ENCODE measurements at regions not wholly inside any gene's neighbourhood (a gene's known extent, or its start where the extent isn't known, plus 50 kb on each side); places are given as distances from the start of the nearest gene placed in this dataset.
A peak's percentile ranks its signal among the peaks of the same experiment; 100 is the strongest.
"Not testable (repeated sequence)": the region's sequence is repeated elsewhere in the genome, so short reads cannot be mapped to it uniquely, and the experiment has no call there.

DNA sequence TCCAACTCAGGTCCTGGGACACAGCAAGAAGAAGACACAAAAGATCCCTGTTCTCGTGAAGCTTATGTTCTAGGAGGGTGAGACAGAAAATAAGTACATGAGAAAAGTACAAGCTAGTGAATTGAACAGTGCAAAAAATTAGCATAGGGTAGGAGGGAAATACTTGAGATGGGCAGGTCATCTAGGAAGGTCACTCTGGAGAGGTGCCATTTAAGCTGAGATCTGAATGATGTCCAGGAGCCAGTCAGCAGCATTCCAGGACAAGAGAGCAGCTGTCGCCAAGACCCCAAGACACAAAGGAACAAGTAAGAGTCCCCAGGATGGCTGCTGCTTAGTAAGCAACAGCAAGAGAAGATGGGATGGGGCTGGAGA, 379.4 kb downstream of the ANAPC1 start:
- not testable (repeated sequence) for DNase-seq

GRCh38 chr2:111505267-111505666, 378.7 kb downstream of the ANAPC1 start:
- DNase-seq: not testable (repeated sequence)

- not testable (repeated sequence) for DNase-seq
Observed at GRCh38 chr2:111506936-111507335, 377.1 kb downstream of the ANAPC1 start.

- not testable (repeated sequence) for DNase-seq
Observed at GRCh38 chr2:111509225-111509869, 374.6 kb downstream of the ANAPC1 start.

GRCh38 chr2:111510384-111510783, 373.6 kb downstream of the ANAPC1 start:
- DNase-seq: not testable (repeated sequence)

GRCh38 chr2:111511062-111511461, 372.9 kb downstream of the ANAPC1 start:
- not testable (repeated sequence) for DNase-seq

DNA sequence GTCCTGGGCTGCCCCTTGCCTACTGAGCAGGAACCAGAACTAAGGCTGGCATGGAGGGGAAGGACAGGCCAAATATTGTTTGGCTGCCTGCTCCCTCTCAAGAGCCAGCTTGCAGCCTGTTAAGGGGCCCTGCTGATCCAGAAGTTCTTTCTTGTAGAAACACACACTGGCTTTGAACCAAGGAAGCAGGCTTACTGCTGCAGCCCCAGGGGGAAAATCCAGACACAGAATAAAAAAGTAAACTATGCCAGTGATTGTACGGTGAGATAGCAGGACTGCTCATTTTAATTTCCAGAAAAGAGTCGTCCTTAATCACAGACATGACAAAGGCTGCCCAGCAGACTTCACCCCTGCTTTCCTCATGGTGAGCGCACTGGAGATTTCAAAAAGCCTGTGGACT, 371.6 kb downstream of the ANAPC1 start:
- DNase-seq: not testable (repeated sequence)

GRCh38 chr2:111514138-111514537, 369.9 kb downstream of the ANAPC1 start:
- DNase-seq: not testable (repeated sequence)

DNA sequence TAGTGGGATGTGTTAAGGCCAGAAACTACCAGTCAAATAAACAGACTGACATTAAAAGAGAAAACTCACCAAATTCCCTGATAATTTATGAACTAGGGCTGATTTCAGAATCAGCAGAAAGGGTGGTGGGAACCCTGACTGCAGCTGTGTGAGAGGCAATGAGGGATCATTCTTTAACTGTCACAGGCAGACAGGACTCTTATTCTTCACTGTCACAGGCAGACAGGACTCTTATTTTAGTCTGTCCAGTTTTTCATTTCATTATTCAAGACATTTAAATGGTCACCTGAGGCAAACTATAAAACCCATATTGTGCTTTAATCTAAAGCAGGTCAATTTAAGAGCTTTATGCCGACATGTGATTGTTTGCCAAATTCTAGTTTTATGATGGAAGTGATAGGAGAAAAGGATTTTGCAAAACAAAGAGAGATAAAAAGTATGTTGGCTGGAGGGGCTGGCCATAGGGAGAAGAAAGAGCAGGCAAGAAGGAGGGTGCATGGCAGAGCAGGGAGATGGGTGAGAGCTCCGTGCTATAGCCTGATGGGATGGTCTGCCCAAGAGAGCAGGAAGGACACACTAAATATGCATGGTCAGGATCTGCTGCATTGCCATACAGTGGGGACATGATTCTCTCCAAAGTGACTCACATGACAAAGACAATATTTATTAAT, 366.8 kb downstream of the ANAPC1 start:
- DNase-seq: not testable (repeated sequence)

DNA sequence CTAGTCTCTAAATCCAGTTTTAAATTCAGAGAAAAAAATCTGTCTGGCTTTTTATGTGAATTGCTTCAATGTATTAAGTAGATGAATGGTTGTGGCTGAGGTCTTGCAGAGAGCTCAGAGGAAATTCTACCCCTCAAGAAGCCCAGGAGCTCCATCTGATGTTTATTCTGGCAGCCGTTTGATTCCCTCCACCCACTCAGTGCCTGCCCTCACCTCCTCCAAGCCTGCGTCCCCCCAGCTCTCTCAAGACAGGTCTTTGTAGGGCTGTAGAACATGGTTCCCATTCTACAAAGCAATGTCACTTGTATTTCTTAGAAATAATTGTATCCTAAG, 366.3 kb downstream of the ANAPC1 start:
- DNase-seq: not testable (repeated sequence)

DNA sequence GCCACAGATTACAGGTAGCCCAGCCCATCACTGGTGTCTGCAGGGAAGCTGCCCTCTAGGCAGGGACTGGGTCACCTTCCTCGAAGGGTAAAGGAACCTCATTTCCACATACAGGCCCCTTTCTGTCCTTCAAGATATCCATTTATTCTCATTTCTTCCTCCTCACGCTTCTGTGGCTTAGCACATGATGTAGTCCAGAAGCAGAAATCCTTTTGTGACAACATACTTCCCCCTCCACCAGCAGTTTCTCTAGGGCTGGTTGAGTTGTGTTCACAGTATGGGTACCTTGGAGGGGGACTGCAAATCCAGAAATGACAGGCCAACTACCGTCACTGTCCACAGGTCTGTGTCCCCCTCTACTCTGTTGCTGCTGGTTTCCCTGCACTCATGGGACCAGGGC, 364.9 kb downstream of the ANAPC1 start:
- no peak for DNase-seq

GRCh38 chr2:111522231-111522768, 361.7 kb downstream of the ANAPC1 start:
- DNase-seq: no peak

- peak; percentile 38 for DNase-seq
Observed at GRCh38 chr2:111523009-111523408, 361.0 kb downstream of the ANAPC1 start.

- not testable (repeated sequence) for DNase-seq
Observed at GRCh38 chr2:111525026-111525425, 359.0 kb downstream of the ANAPC1 start.

GRCh38 chr2:111526041-111526639, 357.9 kb downstream of the ANAPC1 start:
- not testable (repeated sequence) for DNase-seq

DNA sequence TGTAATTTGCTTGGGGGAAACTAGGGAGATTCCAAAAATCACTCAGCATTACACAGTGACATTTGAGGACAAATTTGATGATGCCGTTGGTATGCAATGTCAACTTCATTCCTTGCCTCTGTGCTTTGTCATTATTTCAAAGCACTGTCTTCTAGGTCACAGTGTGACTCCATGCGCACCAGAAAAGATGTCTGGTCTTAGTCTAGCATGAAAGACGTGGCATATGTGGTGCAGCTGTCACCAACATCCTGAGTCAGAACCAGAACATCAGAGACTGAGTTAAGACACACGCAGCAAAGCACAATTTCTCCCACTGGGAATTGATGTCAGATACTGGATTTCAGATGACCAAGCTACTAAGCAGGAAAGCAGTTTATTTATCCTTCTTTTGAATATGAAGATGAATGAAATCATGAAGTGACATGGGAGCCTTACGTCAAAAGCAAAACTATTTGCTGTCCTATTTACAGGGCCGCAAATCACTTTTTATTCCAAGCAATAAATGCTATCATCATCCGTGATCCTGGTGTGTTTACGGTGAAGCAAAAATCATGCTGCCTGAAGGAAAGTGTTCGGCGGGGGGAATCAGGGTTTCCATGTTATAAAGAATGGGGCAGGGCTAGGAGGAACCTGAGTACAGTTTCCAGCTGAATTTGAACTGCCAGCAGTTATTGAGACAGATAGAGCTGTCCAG, 356.1 kb downstream of the ANAPC1 start:
- DNase-seq: not testable (repeated sequence)

GRCh38 chr2:111529022-111529421, 355.0 kb downstream of the ANAPC1 start:
- not testable (repeated sequence) for DNase-seq

DNA sequence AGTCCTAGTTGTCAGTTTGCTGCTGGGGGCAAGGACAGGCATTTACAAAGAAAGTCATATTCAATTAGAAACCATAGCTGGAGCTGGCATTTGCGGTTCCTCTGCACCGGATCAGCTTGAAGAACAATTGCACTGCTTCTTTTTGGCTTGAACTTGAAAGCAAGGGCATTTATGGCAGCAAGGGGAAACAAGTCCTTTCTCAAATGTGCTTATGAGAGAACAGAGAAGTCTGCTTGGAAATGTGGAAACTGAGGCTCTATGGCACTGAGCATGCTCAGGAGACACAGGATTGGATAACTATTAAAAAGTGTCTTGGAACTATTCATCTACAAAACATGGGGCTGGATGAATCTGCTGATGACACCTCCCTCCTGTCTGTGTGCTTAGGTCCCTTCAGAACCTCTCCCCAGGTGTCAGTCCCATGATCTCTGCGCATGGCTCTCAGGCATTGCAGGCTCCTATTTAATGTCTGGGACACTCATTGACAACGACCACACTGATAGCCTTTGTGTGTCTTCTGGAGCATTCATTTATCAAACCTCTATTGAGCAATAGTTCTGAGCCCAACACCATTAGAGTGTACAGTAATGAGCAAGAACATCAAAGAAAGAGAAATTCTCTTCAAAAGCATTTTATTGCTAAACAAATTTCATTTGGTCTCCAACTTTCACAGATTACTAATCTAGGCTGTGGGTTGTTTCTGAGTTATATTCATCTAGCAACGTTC, 353.6 kb downstream of the ANAPC1 start:
- not testable (repeated sequence) for DNase-seq

- DNase-seq: not testable (repeated sequence)
Observed at GRCh38 chr2:111532682-111533556, 351.1 kb downstream of the ANAPC1 start.

- not testable (repeated sequence) for DNase-seq
Observed at GRCh38 chr2:111533557-111534247, 350.3 kb downstream of the ANAPC1 start.

All from right kidney (tissue), 1 donor.